ENCODE measurements at regions not wholly inside any gene's neighbourhood (a gene's known extent, or its start where the extent isn't known, plus 50 kb on each side); places are given as distances from the start of the nearest gene placed in this dataset.

DNA sequence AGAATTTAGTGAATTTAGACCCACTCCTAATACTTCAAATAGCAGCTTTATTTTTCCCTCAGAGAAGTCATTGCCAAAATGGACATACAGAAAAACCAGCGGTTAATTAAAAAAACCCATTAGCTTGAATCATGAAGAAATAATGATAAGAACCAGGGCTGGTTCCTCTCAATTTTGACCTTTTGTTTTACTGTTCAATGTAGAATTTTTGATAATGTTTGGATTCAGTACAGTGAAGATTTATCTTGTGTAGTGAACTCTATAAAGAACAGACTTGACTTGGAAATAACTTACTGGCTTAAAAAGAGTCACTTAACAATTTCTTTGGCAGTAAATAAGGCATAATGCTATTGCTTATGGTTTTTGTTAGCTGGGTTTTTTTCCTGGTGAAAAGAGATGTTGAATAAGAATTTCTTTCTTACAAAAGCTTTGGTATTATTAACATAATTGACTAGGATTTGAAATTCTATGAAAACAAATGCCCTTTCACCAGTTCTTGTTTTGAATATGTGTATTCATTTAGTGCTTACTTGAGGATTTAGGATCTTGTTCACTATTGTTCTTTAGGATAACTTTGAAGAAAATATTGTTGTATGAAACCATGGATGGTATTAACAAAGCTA is 73.4 kb upstream of the ITPRID2 start:
- Mint-ChIP-seq H3K4me1 (peaks cover 13 to 19% (median 19%) of the 10 kb centered on the region in 3 donors), H3K27me3 (peaks cover 5 to 12% of the 10 kb centered on the region in 2 donors), H3K27ac (no peak overlapping the region), H3K36me3 (no peaks in the 10 kb centered on the region), H3K9me3 (no peaks in the 10 kb centered on the region), H3K4me3 (no peak overlapping the region)
- no peaks in the 10 kb centered on the region for H3K4me1 ChIP-seq (ENCODE audit: insufficient read depth, low read length)
- POLR2A ChIA-PET = no interaction called here
- no peaks in the 10 kb centered on the region for H3K27me3 ChIP-seq (ENCODE audit: insufficient read depth, low read length, poor library complexity, severe bottlenecking)
- H3K36me3 ChIP-seq (ENCODE audit: insufficient read depth, low read length) = no peaks in the 10 kb centered on the region
- H3K27ac ChIP-seq (ENCODE audit: low read depth, low read length) = no peak overlapping the region
- no peaks in the 10 kb centered on the region for H3K9me3 ChIP-seq (ENCODE audit: low read length)
- CTCF ChIA-PET = interaction anchor here (1.1 kb wide), 1 partner anchor 9 kb away, joined by 3 read pairs; no protein-coding TSS in a partner anchor
- H3K4me3 ChIP-seq (ENCODE audit: low read length) = no peak overlapping the region
- DNase-seq = no peak

- no peaks in the 10 kb centered on the region for H3K27me3 ChIP-seq (ENCODE audit: insufficient read depth, low read length, poor library complexity, severe bottlenecking)
- Mint-ChIP-seq H3K27ac (no peak overlapping the region), H3K4me1 (peaks cover 9 to 13% (median 12%) of the 10 kb centered on the region in 3 donors), H3K36me3 (peaks cover 0 to 1% (median 0%) of the 10 kb centered on the region in 3 donors), H3K4me3 (no peak overlapping the region), H3K9me3 (no peaks in the 10 kb centered on the region), H3K27me3 (peaks cover 5 to 17% of the 10 kb centered on the region in 2 donors)
- H3K9me3 ChIP-seq (ENCODE audit: low read length) = no peaks in the 10 kb centered on the region
- ChIA-PET POLR2A (no interaction called here), CTCF (interaction anchor here (1.1 kb wide), 1 partner anchor 10 kb away, joined by 3 read pairs; no protein-coding TSS in a partner anchor)
- no peaks in the 10 kb centered on the region for H3K4me1 ChIP-seq (ENCODE audit: insufficient read depth, low read length)
- no peak overlapping the region for H3K4me3 ChIP-seq (ENCODE audit: low read length)
- H3K36me3 ChIP-seq (ENCODE audit: insufficient read depth, low read length) = no peaks in the 10 kb centered on the region
- H3K27ac ChIP-seq (ENCODE audit: low read depth, low read length) = no peak overlapping the region
- no peak for DNase-seq
Observed at GRCh38 chr2:181818840-181819239, 72.7 kb upstream of the ITPRID2 start.

- CTCF ChIA-PET = no interaction called here
- Histone ChIP-seq H3K27ac (ENCODE audit: low read depth, low read length) (no peak overlapping the region), H3K27me3 (ENCODE audit: insufficient read depth, low read length, poor library complexity, severe bottlenecking) (no peaks in the 10 kb centered on the region), H3K4me3 (ENCODE audit: low read length) (no peak overlapping the region), H3K36me3 (ENCODE audit: insufficient read depth, low read length) (no peaks in the 10 kb centered on the region), H3K9me3 (ENCODE audit: low read length) (no peaks in the 10 kb centered on the region), H3K4me1 (ENCODE audit: insufficient read depth, low read length) (no peaks in the 10 kb centered on the region)
- Mint-ChIP-seq H3K27me3 (peaks cover 6 to 26% of the 10 kb centered on the region in 2 donors), H3K27ac (no peak overlapping the region), H3K36me3 (peaks cover 0 to 1% (median 0%) of the 10 kb centered on the region in 3 donors), H3K4me1 (no peaks in the 10 kb centered on the region), H3K4me3 (no peak overlapping the region), H3K9me3 (no peaks in the 10 kb centered on the region)
- POLR2A ChIA-PET = no interaction called here
- no peak for DNase-seq
Observed at GRCh38 chr2:181821049-181821448, 70.5 kb upstream of the ITPRID2 start.

- H3K9me3 Mint-ChIP-seq = no peaks in the 10 kb centered on the region
- Histone ChIP-seq H3K4me1 (ENCODE audit: insufficient read depth, low read length) (no peaks in the 10 kb centered on the region), H3K4me3 (ENCODE audit: low read length) (no peak overlapping the region), H3K27ac (ENCODE audit: low read depth, low read length) (no peak overlapping the region), H3K9me3 (ENCODE audit: low read length) (no peaks in the 10 kb centered on the region), H3K36me3 (ENCODE audit: insufficient read depth, low read length) (no peaks in the 10 kb centered on the region), H3K27me3 (ENCODE audit: insufficient read depth, low read length, poor library complexity, severe bottlenecking) (no peaks in the 10 kb centered on the region)
- ChIA-PET POLR2A (no interaction called here), CTCF (interaction anchor here (0.8 kb wide), 1 partner anchor 132 kb away, joined by 3 read pairs; no protein-coding TSS in a partner anchor)
- H3K4me3 Mint-ChIP-seq = no peak overlapping the region
- H3K36me3 Mint-ChIP-seq = peaks cover 0 to 1% (median 0%) of the 10 kb centered on the region in 3 donors
- no peak for DNase-seq
- H3K27me3 Mint-ChIP-seq = peaks cover 6 to 24% of the 10 kb centered on the region in 2 donors
- no peak overlapping the region for H3K27ac Mint-ChIP-seq
- H3K4me1 Mint-ChIP-seq = no peaks in the 10 kb centered on the region
Observed at GRCh38 chr2:181822097-181822496, 69.4 kb upstream of the ITPRID2 start.

DNA sequence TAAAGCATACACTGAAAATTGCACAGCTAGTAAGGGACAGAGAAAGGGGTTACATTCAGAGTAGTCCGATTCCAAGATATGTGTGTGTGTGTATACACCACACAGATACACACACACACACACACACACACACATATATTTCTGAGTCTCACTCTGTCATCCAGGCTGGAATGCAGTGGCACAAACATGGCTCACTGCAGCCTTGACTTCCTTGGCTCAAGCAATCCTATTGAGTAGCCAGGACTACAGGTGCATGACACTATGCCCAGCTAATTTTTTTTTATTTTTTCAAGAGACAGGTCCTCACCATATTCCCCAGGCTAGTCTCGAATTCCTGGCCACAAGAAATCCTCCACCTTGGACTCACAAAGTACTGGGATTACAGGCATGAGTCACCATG is 68.1 kb upstream of the ITPRID2 start:
- Mint-ChIP-seq H3K4me1 (no peaks in the 10 kb centered on the region), H3K4me3 (no peak overlapping the region), H3K9me3 (no peaks in the 10 kb centered on the region), H3K27me3 (peaks cover 11 to 29% of the 10 kb centered on the region in 2 donors), H3K27ac (no peak overlapping the region), H3K36me3 (peaks cover 0 to 1% (median 0%) of the 10 kb centered on the region in 3 donors)
- Histone ChIP-seq H3K27ac (ENCODE audit: low read depth, low read length) (no peak overlapping the region), H3K27me3 (ENCODE audit: insufficient read depth, low read length, poor library complexity, severe bottlenecking) (no peaks in the 10 kb centered on the region), H3K36me3 (ENCODE audit: insufficient read depth, low read length) (no peaks in the 10 kb centered on the region), H3K4me3 (ENCODE audit: low read length) (no peak overlapping the region), H3K9me3 (ENCODE audit: low read length) (no peaks in the 10 kb centered on the region), H3K4me1 (ENCODE audit: insufficient read depth, low read length) (no peaks in the 10 kb centered on the region)
- no peak for DNase-seq
- CTCF ChIA-PET = no interaction called here
- POLR2A ChIA-PET = no interaction called here

GRCh38 chr2:181828122-181828705 is 63.3 kb upstream of the ITPRID2 start:
- Histone ChIP-seq H3K36me3 (ENCODE audit: insufficient read depth, low read length) (no peaks in the 10 kb centered on the region), H3K4me1 (ENCODE audit: insufficient read depth, low read length) (no peaks in the 10 kb centered on the region), H3K27ac (ENCODE audit: low read depth, low read length) (no peak overlapping the region), H3K4me3 (ENCODE audit: low read length) (no peak overlapping the region), H3K9me3 (ENCODE audit: low read length) (no peaks in the 10 kb centered on the region), H3K27me3 (ENCODE audit: insufficient read depth, low read length, poor library complexity, severe bottlenecking) (no peaks in the 10 kb centered on the region)
- H3K27me3 Mint-ChIP-seq = peaks cover 7 to 51% of the 10 kb centered on the region in 2 donors
- POLR2A ChIA-PET = no interaction called here
- no peaks in the 10 kb centered on the region for H3K9me3 Mint-ChIP-seq
- no peaks in the 10 kb centered on the region for H3K4me1 Mint-ChIP-seq
- H3K36me3 Mint-ChIP-seq = peaks cover 0 to 1% (median 0%) of the 10 kb centered on the region in 3 donors
- no peak for DNase-seq
- no peak overlapping the region for H3K27ac Mint-ChIP-seq
- no peak overlapping the region for H3K4me3 Mint-ChIP-seq
- CTCF ChIA-PET = no interaction called here

DNA sequence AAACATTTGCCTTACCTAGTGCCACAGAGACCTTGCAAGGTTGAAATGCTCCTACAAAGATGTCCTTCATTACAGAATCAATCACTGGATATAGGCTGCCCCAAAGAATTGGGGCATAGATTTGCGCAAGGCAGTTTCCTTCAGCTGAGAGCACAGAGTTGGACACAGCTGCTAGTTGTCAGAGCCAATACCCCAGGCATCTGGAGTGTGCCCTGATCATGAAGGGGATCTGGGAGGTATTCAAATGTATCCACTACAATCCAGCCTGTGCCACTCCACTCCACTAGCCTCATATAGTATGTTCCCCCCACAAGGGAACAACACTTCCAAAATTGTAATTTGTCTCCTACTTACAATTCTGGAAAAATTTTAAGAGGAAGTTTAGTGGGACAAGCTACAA is 62.3 kb upstream of the ITPRID2 start:
- POLR2A ChIA-PET = no interaction called here
- Mint-ChIP-seq H3K4me3 (no peak overlapping the region), H3K27ac (no peak overlapping the region), H3K9me3 (no peaks in the 10 kb centered on the region), H3K27me3 (peaks cover 7 to 52% of the 10 kb centered on the region in 2 donors), H3K36me3 (no peaks in the 10 kb centered on the region), H3K4me1 (no peaks in the 10 kb centered on the region)
- CTCF ChIA-PET = no interaction called here
- no peaks in the 10 kb centered on the region for H3K36me3 ChIP-seq (ENCODE audit: insufficient read depth, low read length)
- H3K27ac ChIP-seq (ENCODE audit: low read depth, low read length) = no peak overlapping the region
- H3K4me3 ChIP-seq (ENCODE audit: low read length) = no peak overlapping the region
- no peak for DNase-seq
- H3K27me3 ChIP-seq (ENCODE audit: insufficient read depth, low read length, poor library complexity, severe bottlenecking) = no peaks in the 10 kb centered on the region
- no peaks in the 10 kb centered on the region for H3K9me3 ChIP-seq (ENCODE audit: low read length)
- H3K4me1 ChIP-seq (ENCODE audit: insufficient read depth, low read length) = no peaks in the 10 kb centered on the region

- no peak overlapping the region for H3K4me3 Mint-ChIP-seq
- POLR2A ChIA-PET = no interaction called here
Observed at GRCh38 chr2:181832015-181832414, 59.5 kb upstream of the ITPRID2 start.

More at GRCh38 chr2:181832015-181832414, 59.5 kb upstream of the ITPRID2 start:
- Mint-ChIP-seq H3K27ac (no peak overlapping the region), H3K36me3 (no peaks in the 10 kb centered on the region), H3K4me1 (no peaks in the 10 kb centered on the region), H3K27me3 (peaks cover 7 to 69% of the 10 kb centered on the region in 2 donors), H3K9me3 (no peaks in the 10 kb centered on the region)
- Histone ChIP-seq H3K36me3 (ENCODE audit: insufficient read depth, low read length) (no peaks in the 10 kb centered on the region), H3K4me1 (ENCODE audit: insufficient read depth, low read length) (no peaks in the 10 kb centered on the region), H3K4me3 (ENCODE audit: low read length) (no peak overlapping the region), H3K27ac (ENCODE audit: low read depth, low read length) (no peak overlapping the region), H3K9me3 (ENCODE audit: low read length) (no peaks in the 10 kb centered on the region), H3K27me3 (ENCODE audit: insufficient read depth, low read length, poor library complexity, severe bottlenecking) (no peaks in the 10 kb centered on the region)
- CTCF ChIA-PET = no interaction called here
- no peak for DNase-seq
